HG02870 (cell line): ENCODE measurements at regions not wholly inside any gene's neighbourhood (a gene's known extent, or its start where the extent isn't known, plus 50 kb on each side); places are given as distances from the start of the nearest gene placed in this dataset.

Experiments used
- ATAC-seq: cut with Tn5 transposase; IDR thresholded peaks from one replicate; pipeline ENCODE4 v1.9.1; 2021; ENCODE audit warnings: mild to moderate bottlenecking, moderate library complexity; ENCODE audit not compliant: unreplicated experiment

DNA sequence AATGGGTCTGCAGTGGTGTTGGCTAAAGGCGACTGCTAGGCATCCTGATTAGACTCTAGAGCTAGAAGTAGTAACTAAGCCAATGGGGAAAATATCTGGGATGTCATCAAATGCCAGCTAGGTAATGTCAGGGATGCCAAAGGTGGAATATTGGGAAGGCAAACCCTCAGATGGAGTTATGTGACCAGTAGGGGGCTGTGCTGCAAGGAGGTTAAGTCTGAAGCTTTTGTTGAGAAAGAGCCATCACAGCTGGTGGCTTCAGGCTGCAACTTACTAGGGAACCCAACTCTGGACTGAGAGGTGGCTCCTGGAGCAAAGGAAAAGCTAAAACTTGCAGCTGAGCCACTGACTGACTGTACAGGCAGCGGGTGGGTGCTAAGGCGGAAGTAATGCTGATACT lies 576.9 kb upstream of the GHITM start:
- ATAC-seq, result no peak

GRCh38 chr10:83564889-83565588 lies 574.3 kb upstream of the GHITM start:
- ATAC-seq, result no peak

DNA sequence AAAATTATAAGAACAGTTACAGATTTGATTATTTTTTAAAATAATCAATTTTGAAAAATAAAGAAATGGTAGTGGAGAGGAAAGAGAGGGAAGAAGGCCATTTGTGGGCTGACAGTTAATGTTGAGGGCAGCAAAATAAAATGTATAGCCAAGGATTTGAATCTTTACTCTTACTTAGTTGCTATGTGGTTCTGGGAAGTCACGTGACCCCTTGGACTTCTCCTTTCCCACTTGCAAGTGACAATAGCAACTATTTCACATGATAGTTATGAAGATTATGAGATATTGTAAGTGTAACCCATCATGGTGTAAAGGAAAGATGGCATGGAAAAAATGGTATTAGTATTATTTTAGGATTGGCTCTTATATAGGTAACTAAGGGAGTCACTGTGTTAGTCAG lies 567.3 kb upstream of the GHITM start:
- no peak for ATAC-seq

GRCh38 chr10:83574770-83575169 lies 564.5 kb upstream of the GHITM start:
- peak; percentile 80 for ATAC-seq

GRCh38 chr10:83577421-83577820 lies 561.9 kb upstream of the GHITM start:
- ATAC-seq, result no peak

- no peak for ATAC-seq
These were observed 558.8 kb upstream of the GHITM start for GRCh38 chr10:83580373-83581012.

- no peak for ATAC-seq
These were observed 556.8 kb upstream of the GHITM start for GRCh38 chr10:83582407-83583095.

GRCh38 chr10:83585686-83586085 lies 553.6 kb upstream of the GHITM start:
- no peak for ATAC-seq

DNA sequence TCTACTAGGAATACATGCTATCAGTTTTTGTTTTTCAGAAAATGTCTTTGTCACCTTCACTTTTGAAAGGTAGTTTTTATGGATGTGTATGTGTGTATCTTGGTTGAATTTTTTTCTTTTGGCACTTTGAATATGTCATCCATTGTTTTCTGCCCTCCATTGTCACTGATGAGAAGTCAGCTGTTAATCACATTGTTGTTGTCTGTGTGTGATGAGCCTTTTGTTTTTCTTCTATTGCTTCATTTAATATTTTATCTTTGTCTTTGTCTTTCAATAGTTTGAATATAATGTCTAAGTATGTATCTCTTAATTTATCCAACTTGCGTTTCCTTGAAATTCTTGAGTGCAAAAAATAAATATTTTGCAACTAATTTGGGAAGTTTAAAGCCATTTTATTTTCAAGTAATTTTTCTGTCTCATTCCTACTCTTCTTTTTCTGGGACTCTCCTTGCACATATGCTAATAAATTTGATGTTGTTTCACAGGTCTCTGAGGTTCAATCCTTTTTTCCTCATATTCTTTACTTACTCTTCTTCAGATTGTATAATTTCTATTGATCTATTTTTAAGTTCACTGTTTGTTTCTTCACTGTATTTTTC lies 546.9 kb upstream of the GHITM start:
- no peak for ATAC-seq

- ATAC-seq, result peak; percentile 99
These were observed 535.6 kb upstream of the GHITM start for GRCh38 chr10:83603708-83604107.

DNA sequence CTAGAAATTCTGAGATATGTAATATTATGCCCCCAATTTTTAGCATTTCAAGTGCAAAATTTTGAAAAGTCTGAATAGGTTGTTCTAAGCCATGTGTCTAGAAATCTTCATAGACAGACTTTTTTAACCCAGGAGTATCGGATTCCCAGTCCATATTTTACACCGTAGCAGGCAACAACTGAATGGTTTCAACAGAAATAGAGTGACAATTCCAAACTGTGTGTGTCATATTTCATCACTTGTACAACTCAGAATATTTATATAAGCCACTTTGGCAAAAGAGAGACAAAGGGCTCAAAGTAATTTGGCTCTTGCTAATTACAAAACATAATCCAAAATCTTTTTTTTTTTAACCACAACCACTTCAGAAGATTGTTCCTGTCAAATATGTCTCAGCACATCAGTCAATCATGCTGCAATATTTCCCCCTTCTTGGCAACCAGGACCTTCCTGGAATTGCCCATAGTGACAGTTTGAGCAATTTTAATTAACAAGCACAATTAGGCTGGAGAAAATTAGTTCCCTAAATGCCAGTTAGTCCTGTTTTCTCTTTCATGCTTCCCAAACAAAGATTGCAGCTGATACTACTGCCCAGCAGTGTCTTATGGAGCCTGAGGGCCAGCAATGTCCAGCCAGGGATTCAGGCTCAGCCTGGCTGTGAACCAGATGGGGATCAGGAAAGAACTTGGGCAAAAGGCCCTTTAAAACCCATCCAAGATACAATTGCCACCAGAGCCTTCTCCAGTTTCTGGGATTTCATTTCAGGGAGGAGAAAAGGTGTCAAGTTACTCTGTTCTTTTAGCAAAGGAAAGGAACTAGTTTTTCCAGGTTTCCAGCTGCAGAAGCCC lies 533.3 kb upstream of the GHITM start:
- no peak for ATAC-seq

- no peak for ATAC-seq
These were observed 531.2 kb upstream of the GHITM start for GRCh38 chr10:83607959-83608745.

- no peak for ATAC-seq
These were observed 527.3 kb upstream of the GHITM start for GRCh38 chr10:83612050-83612449.

DNA sequence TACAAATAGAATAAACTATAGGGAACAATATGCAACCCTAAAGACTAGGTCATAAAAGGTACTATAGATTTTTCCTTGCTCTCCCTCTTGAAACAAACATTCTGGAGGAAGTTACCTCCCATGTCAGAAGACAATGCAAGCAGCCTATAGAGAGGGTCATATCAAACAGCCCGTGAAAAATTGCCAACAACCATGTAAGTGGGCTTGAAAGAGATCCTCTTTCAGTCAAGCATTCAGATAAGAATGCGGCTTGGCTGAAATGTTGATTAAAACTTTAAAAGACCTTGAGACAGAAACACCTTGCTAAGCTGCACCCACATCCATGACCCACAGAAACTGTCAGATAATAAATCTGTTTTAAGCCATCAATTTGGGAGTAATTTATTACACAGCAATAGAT lies 526.6 kb upstream of the GHITM start:
- ATAC-seq, result no peak

DNA sequence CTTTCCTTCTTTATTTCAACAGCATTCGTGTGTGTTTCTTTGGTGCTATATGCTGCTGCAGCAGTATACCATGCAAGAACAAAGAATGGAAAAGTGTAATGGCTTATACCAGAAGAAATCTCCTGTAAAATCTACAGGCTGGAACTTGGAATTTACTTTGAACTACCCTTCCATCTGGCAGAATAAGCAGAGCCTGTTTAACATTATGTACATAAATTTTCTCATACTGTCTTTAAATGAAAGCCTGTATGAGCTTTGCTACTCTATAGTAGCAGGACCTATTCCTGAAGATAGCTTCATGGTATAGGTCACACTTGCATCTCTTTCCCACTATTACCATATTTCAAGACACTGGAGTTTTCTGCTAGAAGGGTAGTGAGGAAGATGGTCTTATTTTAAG lies 522.1 kb upstream of the GHITM start:
- ATAC-seq, result no peak

- ATAC-seq, result no peak
These were observed 521.4 kb upstream of the GHITM start for GRCh38 chr10:83617692-83618545.

DNA sequence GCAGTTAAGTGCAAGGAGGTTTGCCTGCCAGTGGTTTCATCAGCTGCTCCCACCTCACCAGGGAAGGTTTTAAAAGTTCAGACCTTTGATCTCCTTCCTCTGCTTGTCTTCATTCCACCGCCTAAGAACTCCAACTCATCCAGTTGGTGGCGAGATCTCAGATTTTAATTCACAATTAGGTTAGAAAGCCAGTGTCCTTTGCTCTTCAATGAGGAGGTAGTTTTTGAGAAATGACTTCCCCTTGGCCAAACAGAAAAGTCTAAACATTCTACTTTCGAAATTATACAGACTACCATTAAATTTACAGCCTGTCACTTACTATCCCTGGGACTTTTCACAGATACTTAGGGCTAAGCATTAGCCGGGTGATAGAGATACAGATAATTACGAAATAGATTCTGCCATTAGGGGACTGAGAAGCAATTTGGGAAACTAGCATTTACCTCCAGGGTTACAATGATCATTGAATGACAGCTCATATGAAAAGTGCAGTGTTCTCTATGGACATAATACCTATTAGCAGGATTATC lies 513.4 kb upstream of the GHITM start:
- ATAC-seq, result no peak

GRCh38 chr10:83632701-83633100 lies 506.6 kb upstream of the GHITM start:
- no peak for ATAC-seq

GRCh38 chr10:83633547-83633946 lies 505.8 kb upstream of the GHITM start:
- ATAC-seq, result peak; percentile 74
